BJ (cell line): ENCODE measurements at regions not wholly inside any gene's neighbourhood (a gene's known extent, or its start where the extent isn't known, plus 50 kb on each side); places are given as distances from the start of the nearest gene placed in this dataset.
"Not testable (repeated sequence)": the region's sequence is repeated elsewhere in the genome, so short reads cannot be mapped to it uniquely, and the experiment has no call there.

ENCODE experiments used
- CTCF ChIA-PET: fragments of 350-600 bp; formaldehyde crosslinking; extraction: SDS; loops from one replicate; lab custom pipeline; 2021; ENCODE audit warnings: antibody characterized with exemption, inconsistent platforms; lab: Yijun Ruan, JAX
- POLR2A ChIA-PET: fragments of 300-600 bp; sonication (Branson Sonifier 250); formaldehyde crosslinking; extraction: SDS; loops from one replicate; lab custom pipeline; 2021; ENCODE audit warnings: antibody characterized with exemption; lab: Charles Lee
- DNase-seq: peaks from one replicate; pipeline ENCODE4 v3.0.0-alpha.2; 2011; ENCODE audit warnings: low read depth
- H3K27me3 ChIP-seq: 2 replicates; pipeline ENCODE4 v1.6.0; 2011; ENCODE audit warnings: low read length; ENCODE audit not compliant: control insufficient read depth, insufficient read depth
- H3K36me3 ChIP-seq: 2 replicates; pipeline ENCODE4 v1.5.1; 2011; ENCODE audit warnings: low read length; ENCODE audit not compliant: control insufficient read depth, insufficient read depth
- H3K4me3 ChIP-seq: 2 replicates; pipeline ENCODE4 v1.5.1; 2011; ENCODE audit warnings: low read depth, mild to moderate bottlenecking, control low read depth, low read length
- CTCF ChIP-seq: IDR thresholded peaks from 2 replicates; pipeline ENCODE4 v1.5.1; 2011; ENCODE audit warnings: low read depth, mild to moderate bottlenecking, control low read depth, inconsistent platforms, low read length, moderate library complexity; ENCODE audit not compliant: insufficient read depth

GRCh38 chr17:437545-437944, 84.9 kb upstream of the RPH3AL start:
- TF ChIP-seq CTCF: no peak
- ChIA-PET CTCF (no interaction called here), POLR2A (no interaction called here)
- Histone ChIP-seq H3K27me3 (no peaks in the 10 kb centered on the region), H3K4me3 (no peak overlapping the region), H3K36me3 (peaks cover 14% of the 10 kb centered on the region)
- DNase-seq: no peak

GRCh38 chr17:436571-436970, 84.0 kb upstream of the RPH3AL start:
- Histone ChIP-seq H3K27me3 (no peaks in the 10 kb centered on the region), H3K36me3 (peaks cover 8% of the 10 kb centered on the region), H3K4me3 (no peak overlapping the region)
- ChIA-PET CTCF (no interaction called here), POLR2A (no interaction called here)
- DNase-seq: no peak
- TF ChIP-seq CTCF: no peak

GRCh38 chr17:432471-432870, 79.9 kb upstream of the RPH3AL start:
- CTCF ChIA-PET, H3K27me3 ChIP-seq, POLR2A ChIA-PET, H3K4me3 ChIP-seq, DNase-seq, H3K36me3 ChIP-seq: not testable (repeated sequence)

DNA sequence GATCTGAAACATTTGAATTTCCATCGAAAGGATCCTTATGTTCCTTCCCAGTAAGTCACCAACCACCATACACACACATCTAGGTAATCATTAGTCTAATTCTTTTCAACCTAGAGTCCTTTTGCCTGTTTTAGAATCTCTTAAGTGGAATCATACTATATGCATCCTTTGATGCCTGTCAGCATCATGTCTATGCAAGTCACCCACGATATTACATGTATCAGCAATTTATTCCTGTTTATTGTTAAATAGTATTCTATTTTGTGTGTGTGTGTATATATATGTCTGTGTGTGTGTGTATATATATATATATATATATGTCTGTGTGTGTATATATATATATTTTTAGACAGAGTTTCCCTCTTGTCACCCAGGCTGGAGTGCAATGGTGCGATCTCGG, 78.9 kb upstream of the RPH3AL start:
- no peaks in the 10 kb centered on the region for H3K36me3 ChIP-seq
- no peaks in the 10 kb centered on the region for H3K27me3 ChIP-seq
- no peak for TF ChIP-seq CTCF
- CTCF ChIA-PET: no interaction called here
- DNase-seq: no peak
- no peak overlapping the region for H3K4me3 ChIP-seq
- POLR2A ChIA-PET: no interaction called here

GRCh38 chr17:429589-429988, 77.0 kb upstream of the RPH3AL start:
- H3K27me3 ChIP-seq: no peaks in the 10 kb centered on the region
- ChIA-PET CTCF (no interaction called here), POLR2A (no interaction called here)
- no peak for DNase-seq
- no peak for TF ChIP-seq CTCF
- no peak overlapping the region for H3K4me3 ChIP-seq
- H3K36me3 ChIP-seq: no peaks in the 10 kb centered on the region

DNA sequence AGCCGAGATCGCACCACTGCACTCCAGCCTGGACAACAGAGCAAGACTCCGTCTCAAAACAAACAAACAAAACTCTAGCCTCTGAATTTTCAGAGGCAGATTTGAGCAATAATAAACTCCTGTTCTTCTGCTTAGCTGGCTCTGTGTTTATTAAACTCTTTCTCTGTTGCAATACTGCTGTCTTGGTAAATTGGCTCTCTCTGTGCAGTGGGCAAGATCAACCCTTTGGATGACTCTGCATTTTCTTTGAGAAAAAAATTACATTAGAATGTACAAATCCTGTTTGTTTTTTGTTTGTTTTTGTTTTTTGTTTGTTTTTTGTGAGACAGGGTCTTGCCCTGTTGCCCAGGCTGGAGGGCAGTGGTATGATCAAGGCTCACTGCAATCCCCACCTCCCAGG, 75.8 kb upstream of the RPH3AL start:
- Histone ChIP-seq H3K4me3 (no peak overlapping the region), H3K36me3 (no peaks in the 10 kb centered on the region), H3K27me3 (no peaks in the 10 kb centered on the region)
- ChIA-PET CTCF (interaction anchor here (0.6 kb wide), 1 partner anchor 130 kb away, joined by 3 read pairs; no protein-coding TSS in a partner anchor), POLR2A (no interaction called here)
- no peak for TF ChIP-seq CTCF
- no peak for DNase-seq
